ENCODE measurements at regions not wholly inside any gene's neighbourhood (a gene's known extent, or its start where the extent isn't known, plus 50 kb on each side); places are given as distances from the start of the nearest gene placed in this dataset.

DNA sequence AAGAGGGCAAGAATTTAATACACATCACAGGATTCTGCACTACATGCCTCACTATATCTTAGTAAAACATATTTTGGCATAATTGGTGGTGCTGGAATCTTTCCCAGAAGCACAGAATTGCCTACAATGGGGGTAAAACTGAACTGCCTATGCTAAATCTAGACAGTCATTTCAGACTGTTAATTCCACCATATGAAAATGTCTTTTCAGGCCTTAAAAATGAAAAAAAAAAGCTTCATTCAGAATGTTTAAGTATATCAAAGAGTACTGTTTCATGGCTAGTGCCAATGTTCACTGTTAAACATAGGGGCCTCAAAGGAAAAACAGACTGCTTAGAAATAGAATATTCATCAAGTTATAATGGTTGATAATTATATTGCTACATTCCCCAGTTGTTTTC, 797.0 kb downstream of the PCDH19 start:
- no peak for DNase-seq (ENCODE audit: low spot score)
- peaks cover 1% of the 10 kb centered on the region for H3K27me3 Mint-ChIP-seq (ENCODE audit: unreplicated experiment)
- no peak overlapping the region for H3K4me3 Mint-ChIP-seq (ENCODE audit: unreplicated experiment)
- H3K4me1 Mint-ChIP-seq (ENCODE audit: unreplicated experiment) = peaks cover 15% of the 10 kb centered on the region
- no peaks in the 10 kb centered on the region for H3K36me3 Mint-ChIP-seq (ENCODE audit: low read depth, unreplicated experiment)
- TF ChIP-seq, protein P1, sequence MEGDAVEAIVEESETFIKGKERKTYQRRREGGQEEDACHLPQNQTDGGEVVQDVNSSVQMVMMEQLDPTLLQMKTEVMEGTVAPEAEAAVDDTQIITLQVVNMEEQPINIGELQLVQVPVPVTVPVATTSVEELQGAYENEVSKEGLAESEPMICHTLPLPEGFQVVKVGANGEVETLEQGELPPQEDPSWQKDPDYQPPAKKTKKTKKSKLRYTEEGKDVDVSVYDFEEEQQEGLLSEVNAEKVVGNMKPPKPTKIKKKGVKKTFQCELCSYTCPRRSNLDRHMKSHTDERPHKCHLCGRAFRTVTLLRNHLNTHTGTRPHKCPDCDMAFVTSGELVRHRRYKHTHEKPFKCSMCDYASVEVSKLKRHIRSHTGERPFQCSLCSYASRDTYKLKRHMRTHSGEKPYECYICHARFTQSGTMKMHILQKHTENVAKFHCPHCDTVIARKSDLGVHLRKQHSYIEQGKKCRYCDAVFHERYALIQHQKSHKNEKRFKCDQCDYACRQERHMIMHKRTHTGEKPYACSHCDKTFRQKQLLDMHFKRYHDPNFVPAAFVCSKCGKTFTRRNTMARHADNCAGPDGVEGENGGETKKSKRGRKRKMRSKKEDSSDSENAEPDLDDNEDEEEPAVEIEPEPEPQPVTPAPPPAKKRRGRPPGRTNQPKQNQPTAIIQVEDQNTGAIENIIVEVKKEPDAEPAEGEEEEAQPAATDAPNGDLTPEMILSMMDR (IDR thresholded peaks at IDR 0.05; ENCODE audit: unreplicated experiment) = no peak
- no peaks in the 10 kb centered on the region for H3K9me3 Mint-ChIP-seq (ENCODE audit: unreplicated experiment)
- no peak overlapping the region for H3K27ac Mint-ChIP-seq (ENCODE audit: unreplicated experiment)

DNA sequence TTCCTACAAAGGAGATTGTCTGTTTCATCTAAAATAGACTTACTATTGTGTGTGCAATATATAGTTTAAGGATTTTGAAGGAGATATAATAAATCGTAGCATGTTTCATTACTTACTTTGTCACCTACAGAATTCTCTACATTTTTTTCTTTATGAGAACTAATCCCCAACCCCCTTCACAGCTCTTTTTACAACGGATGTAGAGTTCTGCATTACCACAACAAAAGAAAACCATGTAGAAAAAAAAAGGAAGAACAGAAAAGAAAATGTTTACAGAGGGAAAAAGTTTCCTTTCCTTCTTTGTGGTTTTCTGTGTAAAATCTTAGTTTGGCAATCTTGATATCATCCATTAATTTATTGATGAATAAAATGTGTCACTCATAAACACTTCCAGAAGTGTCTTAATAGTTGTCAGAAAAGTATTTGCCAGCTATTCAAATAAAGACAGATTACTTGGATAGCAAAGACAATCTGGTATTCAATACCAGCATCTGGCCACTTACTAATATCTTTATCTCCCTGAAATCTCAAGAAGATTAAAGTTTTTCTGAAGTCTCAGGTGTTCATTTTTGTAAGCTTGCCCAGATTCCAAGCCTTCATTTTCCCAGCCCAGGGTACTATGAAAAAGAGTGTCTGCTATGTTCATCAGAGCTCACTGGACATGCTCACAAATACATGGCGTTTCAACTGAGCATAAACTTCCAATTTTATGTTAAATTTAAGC, 806.8 kb downstream of the PCDH19 start:
- Mint-ChIP-seq H3K27me3 (ENCODE audit: unreplicated experiment) (no peaks in the 10 kb centered on the region), H3K4me3 (ENCODE audit: unreplicated experiment) (no peak overlapping the region), H3K36me3 (ENCODE audit: low read depth, unreplicated experiment) (no peaks in the 10 kb centered on the region), H3K9me3 (ENCODE audit: unreplicated experiment) (no peaks in the 10 kb centered on the region), H3K4me1 (ENCODE audit: unreplicated experiment) (peaks cover 6% of the 10 kb centered on the region), H3K27ac (ENCODE audit: unreplicated experiment) (no peak overlapping the region)
- no peak for DNase-seq (ENCODE audit: low spot score)
- TF ChIP-seq, protein P1 (IDR thresholded peaks at IDR 0.05; ENCODE audit: unreplicated experiment) = no peak

DNA sequence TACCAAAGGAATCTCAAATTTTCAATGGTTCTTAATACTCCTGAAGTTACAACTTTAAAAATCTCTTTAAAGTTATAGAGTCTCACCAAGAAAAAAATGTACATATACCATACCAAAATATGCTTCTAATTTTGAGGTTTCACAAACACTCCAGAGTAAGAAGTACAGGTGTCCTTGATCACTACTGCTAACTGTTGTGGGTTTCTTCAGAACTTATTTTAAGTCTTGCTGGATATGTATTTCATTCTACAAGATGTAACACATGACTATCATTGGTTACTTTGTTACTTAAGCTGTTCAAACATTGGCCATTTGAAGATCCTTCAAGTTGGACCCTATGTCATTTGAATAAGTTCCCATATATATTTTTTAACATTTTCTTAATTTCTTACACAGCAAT, 808.0 kb downstream of the PCDH19 start:
- Mint-ChIP-seq H3K9me3 (ENCODE audit: unreplicated experiment) (no peaks in the 10 kb centered on the region), H3K4me1 (ENCODE audit: unreplicated experiment) (peaks cover 6% of the 10 kb centered on the region), H3K27me3 (ENCODE audit: unreplicated experiment) (no peaks in the 10 kb centered on the region), H3K27ac (ENCODE audit: unreplicated experiment) (no peak overlapping the region), H3K4me3 (ENCODE audit: unreplicated experiment) (no peak overlapping the region), H3K36me3 (ENCODE audit: low read depth, unreplicated experiment) (no peaks in the 10 kb centered on the region)
- DNase-seq (ENCODE audit: low spot score) = no peak
- TF ChIP-seq, protein P1 (IDR thresholded peaks at IDR 0.05; ENCODE audit: unreplicated experiment) = no peak

DNA sequence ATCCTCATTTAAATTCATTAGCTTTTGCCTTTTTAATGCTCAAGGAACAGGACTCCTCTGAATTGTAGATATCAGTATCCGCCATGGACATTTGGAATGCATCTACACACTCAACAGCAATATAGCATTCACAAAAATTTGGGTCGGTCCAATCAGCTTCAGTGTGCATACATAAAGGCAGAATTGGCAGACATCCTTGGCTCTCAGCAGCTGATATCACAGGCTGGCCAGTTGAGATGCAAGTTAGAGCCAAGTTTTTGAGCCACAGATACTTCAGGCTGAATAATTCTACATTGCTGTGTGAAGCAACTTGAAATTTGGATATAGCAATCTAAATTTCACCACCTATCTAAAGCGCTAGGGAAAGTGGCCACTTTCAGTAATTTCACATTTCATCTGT, 821.1 kb downstream of the PCDH19 start:
- Mint-ChIP-seq H3K9me3 (ENCODE audit: unreplicated experiment) (no peaks in the 10 kb centered on the region), H3K27me3 (ENCODE audit: unreplicated experiment) (peaks cover 3% of the 10 kb centered on the region), H3K36me3 (ENCODE audit: low read depth, unreplicated experiment) (no peaks in the 10 kb centered on the region), H3K27ac (ENCODE audit: unreplicated experiment) (no peak overlapping the region), H3K4me3 (ENCODE audit: unreplicated experiment) (no peak overlapping the region), H3K4me1 (ENCODE audit: unreplicated experiment) (no peaks in the 10 kb centered on the region)
- TF ChIP-seq, protein P1 (IDR thresholded peaks at IDR 0.05; ENCODE audit: unreplicated experiment) = no peak
- no peak for DNase-seq (ENCODE audit: low spot score)

DNA sequence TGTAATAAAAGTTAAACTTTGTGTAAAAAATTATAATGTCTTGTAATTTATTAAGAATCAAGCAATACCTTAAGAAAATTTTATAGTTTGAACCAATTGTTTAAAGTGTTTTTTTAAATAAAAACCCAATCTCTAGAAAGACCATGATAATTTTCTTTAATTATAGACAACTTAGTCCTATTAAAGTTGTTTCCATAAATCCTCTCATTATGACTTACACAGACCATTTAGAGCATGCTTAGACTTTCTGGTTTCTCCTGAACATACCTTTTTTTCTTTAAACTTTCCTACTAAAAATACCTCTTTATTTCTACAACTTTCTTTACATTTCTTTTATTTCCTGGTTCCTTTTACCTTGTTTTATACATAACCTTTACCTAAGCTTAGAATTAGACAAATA, 837.4 kb downstream of the PCDH19 start:
- DNase-seq (ENCODE audit: low spot score) = no peak
- Mint-ChIP-seq H3K4me1 (ENCODE audit: unreplicated experiment) (no peaks in the 10 kb centered on the region), H3K9me3 (ENCODE audit: unreplicated experiment) (peaks cover 8% of the 10 kb centered on the region), H3K4me3 (ENCODE audit: unreplicated experiment) (no peak overlapping the region), H3K36me3 (ENCODE audit: low read depth, unreplicated experiment) (no peaks in the 10 kb centered on the region), H3K27me3 (ENCODE audit: unreplicated experiment) (peaks cover 1% of the 10 kb centered on the region), H3K27ac (ENCODE audit: unreplicated experiment) (no peak overlapping the region)
- TF ChIP-seq, protein P1 (IDR thresholded peaks at IDR 0.05; ENCODE audit: unreplicated experiment) = no peak

Measured in endothelial cell (in vitro differentiated cells).